ENCODE measurements at regions not wholly inside any gene's neighbourhood (a gene's known extent, or its start where the extent isn't known, plus 50 kb on each side); places are given as distances from the start of the nearest gene placed in this dataset.

DNA sequence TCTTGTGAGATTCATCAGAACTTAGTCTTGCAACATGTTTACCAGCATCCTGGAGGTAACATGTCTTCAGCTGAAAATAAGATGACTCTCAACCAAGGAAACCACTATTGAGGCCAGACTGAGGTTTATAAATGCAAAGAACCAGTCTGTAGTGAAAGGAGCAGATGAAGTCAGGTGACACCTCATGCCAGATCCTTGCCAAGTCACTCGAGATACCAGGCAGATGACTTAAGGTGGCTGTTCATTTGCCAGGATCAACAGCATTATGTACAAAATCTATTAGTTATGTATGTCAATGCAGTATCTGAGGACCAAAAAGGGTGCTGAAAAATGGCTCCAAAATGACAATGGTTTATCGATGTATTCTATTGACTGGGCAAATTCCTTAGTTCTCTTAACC is 100.0 kb upstream of the SOX6 start:
- Histone ChIP-seq H3K36me3 (ENCODE audit: control insufficient read depth in 3 of 3, insufficient read depth in 3 of 3, low read length in 3 of 3) (no peaks in the 10 kb centered on the region), H3K27ac (ENCODE audit: low read depth, low read length) (no peak overlapping the region), H3K9ac (ENCODE audit: low read depth in 1 of 3, low read length in 3 of 3) (no peak overlapping the region), H3K27me3 (ENCODE audit: control insufficient read depth in 3 of 3, insufficient read depth in 3 of 3, low read length in 3 of 3) (no peaks in the 10 kb centered on the region), H3K4me1 (ENCODE audit: control insufficient read depth in 3 of 3, insufficient read depth in 3 of 3, low read length in 3 of 3) (peaks cover 0 to 7% (median 6%) of the 10 kb centered on the region in 3 donors), H3K4me3 (ENCODE audit: low read length in 3 of 3) (no peak overlapping the region), H3K9me3 (ENCODE audit: control insufficient read depth in 3 of 3, low read length in 3 of 3) (no peaks in the 10 kb centered on the region)

- H3K36me3 ChIP-seq (ENCODE audit: control insufficient read depth in 3 of 3, insufficient read depth in 3 of 3, low read length in 3 of 3), result no peaks in the 10 kb centered on the region
- no peak overlapping the region for H3K4me3 ChIP-seq (ENCODE audit: low read length in 3 of 3)
- H3K27me3 ChIP-seq (ENCODE audit: control insufficient read depth in 3 of 3, insufficient read depth in 3 of 3, low read length in 3 of 3), result no peaks in the 10 kb centered on the region
Measured at GRCh38 chr11:16454289-16454863, 98.0 kb upstream of the SOX6 start.

DNA sequence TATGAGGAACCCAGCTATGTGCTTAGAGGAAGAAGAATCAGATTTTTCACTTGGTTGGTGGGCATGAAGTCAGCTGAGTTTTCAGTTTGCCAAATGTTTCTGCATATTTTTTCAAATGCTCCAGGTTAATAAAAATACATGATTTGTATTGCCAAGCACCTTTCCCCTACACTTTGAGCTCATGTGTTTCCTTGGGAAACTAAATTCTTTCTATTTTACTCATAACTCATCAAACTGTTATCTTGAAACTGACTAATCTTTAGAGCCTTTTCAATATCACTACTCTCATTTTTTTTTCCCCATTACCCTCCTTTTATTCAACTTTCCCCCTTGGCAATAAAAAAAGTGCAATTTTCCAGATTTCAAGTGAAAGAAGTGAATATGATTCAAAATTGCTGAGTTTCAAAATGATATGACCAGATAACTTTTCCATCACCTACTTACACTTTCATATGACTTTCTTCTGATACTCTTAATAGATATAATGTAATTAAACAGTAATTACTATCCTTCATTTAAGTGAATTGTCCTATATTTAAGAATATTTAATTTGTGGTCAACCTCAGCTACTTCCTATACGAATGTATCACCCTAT is 91.9 kb upstream of the SOX6 start:
- no peak overlapping the region for H3K9ac ChIP-seq (ENCODE audit: low read depth in 1 of 3, low read length in 3 of 3)
- H3K4me1 ChIP-seq (ENCODE audit: control insufficient read depth in 3 of 3, insufficient read depth in 3 of 3, low read length in 3 of 3), result no peaks in the 10 kb centered on the region
- H3K36me3 ChIP-seq (ENCODE audit: control insufficient read depth in 3 of 3, insufficient read depth in 3 of 3, low read length in 3 of 3), result no peaks in the 10 kb centered on the region
- H3K27me3 ChIP-seq (ENCODE audit: control insufficient read depth in 3 of 3, insufficient read depth in 3 of 3, low read length in 3 of 3), result no peaks in the 10 kb centered on the region
- H3K4me3 ChIP-seq (ENCODE audit: low read length in 3 of 3), result no peak overlapping the region
- H3K27ac ChIP-seq (ENCODE audit: low read depth, low read length), result no peak overlapping the region
- H3K9me3 ChIP-seq (ENCODE audit: control insufficient read depth in 3 of 3, low read length in 3 of 3), result no peaks in the 10 kb centered on the region

More at GRCh38 chr11:16454289-16454863, 98.0 kb upstream of the SOX6 start:
- Histone ChIP-seq H3K27ac (ENCODE audit: low read depth, low read length) (no peak overlapping the region), H3K4me1 (ENCODE audit: control insufficient read depth in 3 of 3, insufficient read depth in 3 of 3, low read length in 3 of 3) (peaks cover 0 to 7% (median 3%) of the 10 kb centered on the region in 3 donors), H3K9ac (ENCODE audit: low read depth in 1 of 3, low read length in 3 of 3) (no peak overlapping the region), H3K9me3 (ENCODE audit: control insufficient read depth in 3 of 3, low read length in 3 of 3) (no peaks in the 10 kb centered on the region)

DNA sequence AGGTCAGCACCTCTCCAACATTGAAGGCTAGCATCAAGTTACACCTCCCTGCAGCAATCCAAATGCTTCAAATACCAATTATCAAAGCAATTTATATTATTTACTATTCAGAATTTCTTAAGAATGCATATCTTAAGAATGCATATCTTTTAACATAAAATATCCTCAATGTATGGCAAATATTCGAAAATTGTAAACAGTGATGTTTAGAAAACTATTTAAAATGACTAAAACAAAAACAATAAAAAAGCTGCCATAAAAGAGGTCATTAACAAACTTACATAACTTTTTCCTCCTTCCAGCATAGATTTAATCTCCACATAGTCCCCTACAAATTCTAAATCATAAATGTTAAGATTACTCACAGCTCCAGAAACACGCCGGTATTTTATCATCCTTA is 85.1 kb upstream of the SOX6 start:
- Histone ChIP-seq H3K9me3 (ENCODE audit: control insufficient read depth in 3 of 3, low read length in 3 of 3) (no peaks in the 10 kb centered on the region), H3K36me3 (ENCODE audit: control insufficient read depth in 3 of 3, insufficient read depth in 3 of 3, low read length in 3 of 3) (no peaks in the 10 kb centered on the region), H3K27me3 (ENCODE audit: control insufficient read depth in 3 of 3, insufficient read depth in 3 of 3, low read length in 3 of 3) (no peaks in the 10 kb centered on the region), H3K4me3 (ENCODE audit: low read length in 3 of 3) (no peak overlapping the region), H3K27ac (ENCODE audit: low read depth, low read length) (no peak overlapping the region), H3K4me1 (ENCODE audit: control insufficient read depth in 3 of 3, insufficient read depth in 3 of 3, low read length in 3 of 3) (no peaks in the 10 kb centered on the region), H3K9ac (ENCODE audit: low read depth in 1 of 3, low read length in 3 of 3) (no peak overlapping the region)

- no peak overlapping the region for H3K9ac ChIP-seq (ENCODE audit: low read depth in 1 of 3, low read length in 3 of 3)
- no peaks in the 10 kb centered on the region for H3K9me3 ChIP-seq (ENCODE audit: control insufficient read depth in 3 of 3, low read length in 3 of 3)
- no peaks in the 10 kb centered on the region for H3K27me3 ChIP-seq (ENCODE audit: control insufficient read depth in 3 of 3, insufficient read depth in 3 of 3, low read length in 3 of 3)
- no peak overlapping the region for H3K4me3 ChIP-seq (ENCODE audit: low read length in 3 of 3)
- no peak overlapping the region for H3K27ac ChIP-seq (ENCODE audit: low read depth, low read length)
- no peaks in the 10 kb centered on the region for H3K36me3 ChIP-seq (ENCODE audit: control insufficient read depth in 3 of 3, insufficient read depth in 3 of 3, low read length in 3 of 3)
- H3K4me1 ChIP-seq (ENCODE audit: control insufficient read depth in 3 of 3, insufficient read depth in 3 of 3, low read length in 3 of 3), result no peaks in the 10 kb centered on the region
Measured at GRCh38 chr11:16440136-16440535, 83.8 kb upstream of the SOX6 start.

- Histone ChIP-seq H3K4me3 (ENCODE audit: low read length in 3 of 3) (no peak overlapping the region), H3K9ac (ENCODE audit: low read depth in 1 of 3, low read length in 3 of 3) (no peak overlapping the region), H3K4me1 (ENCODE audit: control insufficient read depth in 3 of 3, insufficient read depth in 3 of 3, low read length in 3 of 3) (no peaks in the 10 kb centered on the region), H3K27ac (ENCODE audit: low read depth, low read length) (no peak overlapping the region), H3K27me3 (ENCODE audit: control insufficient read depth in 3 of 3, insufficient read depth in 3 of 3, low read length in 3 of 3) (no peaks in the 10 kb centered on the region), H3K36me3 (ENCODE audit: control insufficient read depth in 3 of 3, insufficient read depth in 3 of 3, low read length in 3 of 3) (no peaks in the 10 kb centered on the region), H3K9me3 (ENCODE audit: control insufficient read depth in 3 of 3, low read length in 3 of 3) (peaks cover 0 to 3% (median 0%) of the 10 kb centered on the region in 3 donors)
Measured at GRCh38 chr11:16434036-16434435, 77.7 kb upstream of the SOX6 start.

DNA sequence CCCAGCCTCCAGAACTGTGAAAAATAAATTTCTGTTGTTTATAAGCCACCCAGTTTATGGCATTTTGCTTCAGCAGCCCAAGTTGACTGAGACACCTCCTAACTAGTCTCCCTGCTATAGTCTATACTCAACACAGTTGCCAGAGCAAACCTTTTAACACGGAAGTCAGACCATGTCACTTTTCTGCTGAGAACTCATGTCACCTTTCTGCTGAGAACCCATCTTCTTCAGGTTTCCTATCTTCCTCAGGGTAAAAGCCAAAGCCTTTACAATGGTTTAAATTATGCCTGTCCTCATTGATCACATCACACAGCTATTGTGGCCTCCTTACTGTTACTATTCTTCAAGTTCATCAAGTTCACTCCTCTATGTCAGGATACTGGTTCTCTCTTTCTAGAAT is 74.3 kb upstream of the SOX6 start:
- Histone ChIP-seq H3K27ac (ENCODE audit: low read depth, low read length) (no peak overlapping the region), H3K9me3 (ENCODE audit: control insufficient read depth in 3 of 3, low read length in 3 of 3) (peaks cover 0 to 3% (median 0%) of the 10 kb centered on the region in 3 donors), H3K27me3 (ENCODE audit: control insufficient read depth in 3 of 3, insufficient read depth in 3 of 3, low read length in 3 of 3) (no peaks in the 10 kb centered on the region), H3K9ac (ENCODE audit: low read depth in 1 of 3, low read length in 3 of 3) (no peak overlapping the region), H3K4me3 (ENCODE audit: low read length in 3 of 3) (no peak overlapping the region), H3K4me1 (ENCODE audit: control insufficient read depth in 3 of 3, insufficient read depth in 3 of 3, low read length in 3 of 3) (no peaks in the 10 kb centered on the region), H3K36me3 (ENCODE audit: control insufficient read depth in 3 of 3, insufficient read depth in 3 of 3, low read length in 3 of 3) (no peaks in the 10 kb centered on the region)

DNA sequence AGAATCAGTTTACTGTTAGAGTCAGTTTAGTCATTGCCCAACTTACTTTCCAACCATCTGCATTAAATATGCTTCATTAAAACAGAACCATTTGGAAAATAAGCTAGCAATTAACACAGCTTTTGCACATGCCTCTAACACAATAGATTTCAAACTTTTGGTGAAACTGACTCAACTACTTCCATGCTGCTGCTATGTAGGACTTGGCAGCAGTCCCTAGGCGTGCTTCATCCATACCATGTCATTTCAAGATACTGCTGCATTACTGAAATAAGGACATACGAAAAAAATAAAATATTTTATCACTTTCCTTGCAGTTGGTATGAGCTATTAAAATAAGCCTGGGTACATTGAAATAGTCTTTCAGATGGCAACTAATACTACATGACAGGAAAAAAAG is 65.5 kb upstream of the SOX6 start:
- H3K36me3 ChIP-seq (ENCODE audit: control insufficient read depth in 3 of 3, insufficient read depth in 3 of 3, low read length in 3 of 3), result no peaks in the 10 kb centered on the region
- no peaks in the 10 kb centered on the region for H3K4me1 ChIP-seq (ENCODE audit: control insufficient read depth in 3 of 3, insufficient read depth in 3 of 3, low read length in 3 of 3)
- no peak overlapping the region for H3K9ac ChIP-seq (ENCODE audit: low read depth in 1 of 3, low read length in 3 of 3)
- H3K9me3 ChIP-seq (ENCODE audit: control insufficient read depth in 3 of 3, low read length in 3 of 3), result no peaks in the 10 kb centered on the region
- no peak overlapping the region for H3K27ac ChIP-seq (ENCODE audit: low read depth, low read length)
- no peak overlapping the region for H3K4me3 ChIP-seq (ENCODE audit: low read length in 3 of 3)
- no peaks in the 10 kb centered on the region for H3K27me3 ChIP-seq (ENCODE audit: control insufficient read depth in 3 of 3, insufficient read depth in 3 of 3, low read length in 3 of 3)

DNA sequence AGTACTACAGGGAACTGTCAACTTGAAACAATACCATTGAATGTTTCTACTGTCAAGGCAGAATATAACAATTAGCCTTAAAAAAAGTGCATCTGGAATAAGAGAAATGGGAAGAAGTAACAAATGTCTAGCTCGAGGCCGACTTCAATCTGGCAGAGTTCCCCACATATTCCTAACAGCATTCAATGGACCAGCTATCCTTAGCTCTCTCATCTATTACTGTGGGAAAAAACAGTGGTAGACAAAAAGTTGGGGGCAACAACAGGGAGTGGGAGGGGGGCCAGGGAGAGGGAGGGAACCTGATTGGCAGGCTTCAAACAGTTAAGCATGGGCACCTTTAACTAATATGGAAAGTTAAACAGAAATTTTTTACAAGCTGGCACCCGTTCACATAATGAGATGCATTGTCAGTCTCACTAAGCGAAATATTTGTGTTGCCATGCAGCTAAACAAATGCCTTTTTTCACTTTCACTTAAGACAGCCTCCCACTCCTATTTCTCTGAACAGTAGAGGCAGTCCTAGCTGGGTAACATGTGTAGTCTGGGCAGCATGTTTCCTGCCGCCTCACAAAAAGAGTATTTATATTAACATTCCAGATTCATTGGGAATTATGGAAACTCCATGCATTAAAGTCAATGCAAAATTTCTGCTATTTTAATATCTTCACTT is 62.2 kb upstream of the SOX6 start:
- H3K36me3 ChIP-seq (ENCODE audit: control insufficient read depth in 3 of 3, insufficient read depth in 3 of 3, low read length in 3 of 3), result no peaks in the 10 kb centered on the region
- no peaks in the 10 kb centered on the region for H3K27me3 ChIP-seq (ENCODE audit: control insufficient read depth in 3 of 3, insufficient read depth in 3 of 3, low read length in 3 of 3)
- no peaks in the 10 kb centered on the region for H3K9me3 ChIP-seq (ENCODE audit: control insufficient read depth in 3 of 3, low read length in 3 of 3)
- H3K27ac ChIP-seq (ENCODE audit: low read depth, low read length), result no peak overlapping the region
- H3K4me3 ChIP-seq (ENCODE audit: low read length in 3 of 3), result no peak overlapping the region
- no peak overlapping the region for H3K9ac ChIP-seq (ENCODE audit: low read depth in 1 of 3, low read length in 3 of 3)
- H3K4me1 ChIP-seq (ENCODE audit: control insufficient read depth in 3 of 3, insufficient read depth in 3 of 3, low read length in 3 of 3), result no peaks in the 10 kb centered on the region

- no peak overlapping the region for H3K9ac ChIP-seq (ENCODE audit: low read depth in 1 of 3, low read length in 3 of 3)
- no peaks in the 10 kb centered on the region for H3K4me1 ChIP-seq (ENCODE audit: control insufficient read depth in 3 of 3, insufficient read depth in 3 of 3, low read length in 3 of 3)
- no peak overlapping the region for H3K4me3 ChIP-seq (ENCODE audit: low read length in 3 of 3)
- H3K9me3 ChIP-seq (ENCODE audit: control insufficient read depth in 3 of 3, low read length in 3 of 3), result no peaks in the 10 kb centered on the region
- no peak overlapping the region for H3K27ac ChIP-seq (ENCODE audit: low read depth, low read length)
- H3K27me3 ChIP-seq (ENCODE audit: control insufficient read depth in 3 of 3, insufficient read depth in 3 of 3, low read length in 3 of 3), result no peaks in the 10 kb centered on the region
- no peaks in the 10 kb centered on the region for H3K36me3 ChIP-seq (ENCODE audit: control insufficient read depth in 3 of 3, insufficient read depth in 3 of 3, low read length in 3 of 3)
Measured at GRCh38 chr11:16412525-16413172, 56.3 kb upstream of the SOX6 start.
